Breast epithelium (tissue), 4 donors: ENCODE measurements at regions not wholly inside any gene's neighbourhood (a gene's known extent, or its start where the extent isn't known, plus 50 kb on each side); places are given as distances from the start of the nearest gene placed in this dataset.

Source experiments
- DNase-seq, 2 donors: peaks; one replicate each; pipeline ENCODE4 v3.0.0-alpha.2; 2019; ENCODE audit warnings: low spot score in 2 of 2
- H3K27ac ChIP-seq, 2 donors: fragments of 200-600 bp; sonication (generic) in 1 of 2; one replicate each; pipeline ENCODE4 v1.5.1; 2016 to 2019; ENCODE audit warnings: mild to moderate bottlenecking in 1 of 2
- H3K27me3 ChIP-seq, 2 donors: fragments of 200-600 bp; sonication (generic) in 1 of 2; one replicate each; pipeline versions ENCODE4 v1.5.1 to v1.6.0; 2017 to 2019; ENCODE audit warnings: control low read depth in 1 of 2, mild to moderate bottlenecking in 1 of 2
- H3K36me3 ChIP-seq: fragments of 200-600 bp; one replicate; pipeline ENCODE4 v1.5.1; 2019
- H3K4me1 ChIP-seq, 2 donors: fragments of 200-600 bp; sonication (generic); one replicate each; pipeline ENCODE4 v1.5.1; 2016 to 2019; ENCODE audit warnings: control low read depth in 1 of 2
- H3K4me3 ChIP-seq, 3 donors: fragments of 200-600 bp; sonication (generic); 1 replicate in 2 of 3; 2 replicates in 1 of 3; pipeline ENCODE4 v1.5.1; 2016 to 2019; ENCODE audit warnings: mild to moderate bottlenecking in 3 of 3, moderate library complexity in 2 of 3
- H3K9me3 ChIP-seq, 2 donors: fragments of 200-600 bp; sonication (generic) in 1 of 2; one replicate each; pipeline ENCODE4 v1.5.1; 2016 to 2019; ENCODE audit warnings: control low read depth in 1 of 2
- POLR2A ChIP-seq: fragments of 450-650 bp; IDR thresholded peaks from one replicate; pipeline ENCODE4 v1.6.1; 2016; ENCODE audit warnings: antibody characterized with exemption, mild to moderate bottlenecking, moderate library complexity
- POLR2AphosphoS5 ChIP-seq, 3 donors: sonication (generic); formaldehyde crosslinking; IDR thresholded peaks; one replicate each; pipeline ENCODE4 v1.6.1; 2017; ENCODE audit warnings: antibody characterized with exemption in 3 of 3
- intact Hi-C: fragments of 100-400 bp; cut with DNase I; formaldehyde crosslinking; loops from one replicate; pipeline ENCODE4 v1.15.1; 2023; ENCODE audit warnings: low total_unique reads
- TF ChIP-seq, protein P1 (sequence below), 3 donors: fragments of 450-650 bp; IDR thresholded peaks; one replicate each; pipeline ENCODE4 v1.5.1; 2016 to 2017; ENCODE audit warnings: antibody characterized with exemption in 3 of 3, mild to moderate bottlenecking in 3 of 3, moderate library complexity in 3 of 3

DNA sequence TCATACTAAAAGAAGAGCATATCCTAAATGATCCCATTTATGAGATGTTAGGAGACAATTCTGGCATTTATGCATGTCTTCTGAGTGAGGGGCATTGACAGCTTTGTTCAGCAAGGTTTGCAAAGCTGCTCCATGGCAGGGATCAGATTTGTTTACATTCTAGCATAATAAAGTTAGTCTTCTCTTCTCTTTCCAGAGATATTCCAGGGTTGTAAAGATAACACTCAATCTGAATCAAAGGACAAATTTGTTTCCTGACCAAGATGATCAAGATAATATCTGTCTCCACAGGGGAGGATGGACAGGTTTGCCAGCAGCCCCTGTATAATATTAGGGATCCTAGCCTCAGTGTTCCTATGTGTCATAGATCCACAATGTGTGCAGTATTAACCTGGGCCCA lies 77.5 kb upstream of the ZC3H12C start:
- Histone ChIP-seq H3K27me3 (no peaks in the 10 kb centered on the region), H3K27ac (no peak overlapping the region), H3K9me3 (peaks cover 0 to 7% of the 10 kb centered on the region in 2 donors), H3K4me1 (no peaks in the 10 kb centered on the region), H3K4me3 (no peak overlapping the region), H3K36me3 (no peaks in the 10 kb centered on the region)
- intact Hi-C loops: no loop called here
- no peak for DNase-seq
- TF ChIP-seq POLR2A (no peak), POLR2AphosphoS5 (IDR thresholded peaks at IDR 0.05) (no peak)
- TF ChIP-seq, protein P1, sequence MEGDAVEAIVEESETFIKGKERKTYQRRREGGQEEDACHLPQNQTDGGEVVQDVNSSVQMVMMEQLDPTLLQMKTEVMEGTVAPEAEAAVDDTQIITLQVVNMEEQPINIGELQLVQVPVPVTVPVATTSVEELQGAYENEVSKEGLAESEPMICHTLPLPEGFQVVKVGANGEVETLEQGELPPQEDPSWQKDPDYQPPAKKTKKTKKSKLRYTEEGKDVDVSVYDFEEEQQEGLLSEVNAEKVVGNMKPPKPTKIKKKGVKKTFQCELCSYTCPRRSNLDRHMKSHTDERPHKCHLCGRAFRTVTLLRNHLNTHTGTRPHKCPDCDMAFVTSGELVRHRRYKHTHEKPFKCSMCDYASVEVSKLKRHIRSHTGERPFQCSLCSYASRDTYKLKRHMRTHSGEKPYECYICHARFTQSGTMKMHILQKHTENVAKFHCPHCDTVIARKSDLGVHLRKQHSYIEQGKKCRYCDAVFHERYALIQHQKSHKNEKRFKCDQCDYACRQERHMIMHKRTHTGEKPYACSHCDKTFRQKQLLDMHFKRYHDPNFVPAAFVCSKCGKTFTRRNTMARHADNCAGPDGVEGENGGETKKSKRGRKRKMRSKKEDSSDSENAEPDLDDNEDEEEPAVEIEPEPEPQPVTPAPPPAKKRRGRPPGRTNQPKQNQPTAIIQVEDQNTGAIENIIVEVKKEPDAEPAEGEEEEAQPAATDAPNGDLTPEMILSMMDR (IDR thresholded peaks at IDR 0.05): no peak

DNA sequence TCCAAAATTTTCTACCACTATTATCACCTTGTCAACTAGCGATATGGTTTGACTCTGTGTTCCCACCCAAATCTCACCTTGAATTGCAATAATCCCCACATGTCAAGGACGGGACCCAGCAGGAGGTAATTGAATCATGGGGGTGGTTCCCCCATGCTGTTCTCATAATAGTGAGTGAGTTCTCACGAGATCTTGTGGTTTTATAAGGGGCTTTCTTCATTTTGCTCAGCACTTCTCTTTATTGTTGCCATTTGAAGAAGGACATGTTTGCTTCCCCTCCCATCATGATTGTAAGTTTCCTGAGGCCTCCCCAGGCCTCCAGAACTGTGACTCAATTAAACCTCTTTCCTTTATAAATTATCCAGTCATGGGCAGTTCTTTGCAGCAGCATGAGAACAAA lies 73.5 kb upstream of the ZC3H12C start:
- intact Hi-C loops: no loop called here

DNA sequence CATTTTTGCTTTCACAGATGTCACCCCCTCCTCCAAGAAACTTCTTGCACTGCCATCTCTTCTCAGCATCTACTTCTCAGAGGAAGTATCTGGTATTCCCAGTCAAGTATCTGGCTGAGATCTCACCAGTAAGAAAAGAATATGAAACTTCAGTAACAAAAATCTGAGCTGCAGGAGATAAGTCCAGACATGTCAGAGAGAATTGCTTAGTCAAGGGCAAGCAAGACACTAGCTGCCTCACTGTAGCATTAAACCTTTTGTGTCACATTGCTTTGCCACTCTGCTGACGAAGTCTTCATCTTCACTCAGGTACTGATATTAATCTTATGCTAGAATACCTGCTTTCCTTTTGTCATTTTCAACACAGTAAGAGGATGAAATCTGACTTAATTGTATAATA lies 70.6 kb upstream of the ZC3H12C start:
- no peaks in the 10 kb centered on the region for H3K36me3 ChIP-seq
- no peaks in the 10 kb centered on the region for H3K9me3 ChIP-seq
- DNase-seq: no peak
- H3K4me3 ChIP-seq: no peak overlapping the region
- H3K27ac ChIP-seq: no peak overlapping the region
- intact Hi-C loops: no loop called here
- no peaks in the 10 kb centered on the region for H3K4me1 ChIP-seq
- no peaks in the 10 kb centered on the region for H3K27me3 ChIP-seq
- TF ChIP-seq, protein P1 (IDR thresholded peaks at IDR 0.05): no peak
- TF ChIP-seq POLR2AphosphoS5 (IDR thresholded peaks at IDR 0.05) (no peak), POLR2A (no peak)

More for the DNA sequence above, 73.5 kb upstream of the ZC3H12C start:
- Histone ChIP-seq H3K36me3 (no peaks in the 10 kb centered on the region), H3K4me1 (no peaks in the 10 kb centered on the region), H3K4me3 (no peak overlapping the region), H3K9me3 (no peaks in the 10 kb centered on the region), H3K27me3 (no peaks in the 10 kb centered on the region), H3K27ac (no peak overlapping the region)
- DNase-seq: no peak
- TF ChIP-seq POLR2A (no peak), POLR2AphosphoS5 (IDR thresholded peaks at IDR 0.05) (no peak)
- TF ChIP-seq, protein P1 (IDR thresholded peaks at IDR 0.05): no peak

DNA sequence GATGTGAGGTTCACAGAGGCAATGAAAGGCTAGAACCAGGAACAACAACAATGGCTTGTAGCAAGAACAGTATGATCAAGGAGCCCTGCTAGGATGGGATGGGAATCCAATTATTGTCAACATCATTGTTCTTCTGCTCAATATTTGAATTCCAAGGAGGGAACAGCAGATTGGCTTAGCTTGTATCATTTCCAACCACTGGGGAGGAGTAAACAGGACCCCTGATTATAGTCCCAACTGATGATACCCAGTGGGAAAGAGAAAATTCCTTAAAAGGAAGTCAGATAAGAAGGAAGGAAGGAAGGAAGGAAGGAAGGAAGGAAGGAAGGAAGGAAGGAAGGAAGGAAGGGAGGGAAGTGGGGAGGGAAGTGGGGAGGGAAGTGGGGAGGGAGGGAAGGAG lies 69.5 kb upstream of the ZC3H12C start:
- Histone ChIP-seq H3K4me1 (no peaks in the 10 kb centered on the region), H3K4me3 (no peak overlapping the region), H3K36me3 (no peaks in the 10 kb centered on the region), H3K27ac (no peak overlapping the region), H3K27me3 (peaks cover 0 to 3% of the 10 kb centered on the region in 2 donors), H3K9me3 (no peaks in the 10 kb centered on the region)
- intact Hi-C loops: no loop called here
- DNase-seq: no peak
- TF ChIP-seq POLR2AphosphoS5 (IDR thresholded peaks at IDR 0.05) (no peak), POLR2A (no peak)
- TF ChIP-seq, protein P1 (IDR thresholded peaks at IDR 0.05): no peak

DNA sequence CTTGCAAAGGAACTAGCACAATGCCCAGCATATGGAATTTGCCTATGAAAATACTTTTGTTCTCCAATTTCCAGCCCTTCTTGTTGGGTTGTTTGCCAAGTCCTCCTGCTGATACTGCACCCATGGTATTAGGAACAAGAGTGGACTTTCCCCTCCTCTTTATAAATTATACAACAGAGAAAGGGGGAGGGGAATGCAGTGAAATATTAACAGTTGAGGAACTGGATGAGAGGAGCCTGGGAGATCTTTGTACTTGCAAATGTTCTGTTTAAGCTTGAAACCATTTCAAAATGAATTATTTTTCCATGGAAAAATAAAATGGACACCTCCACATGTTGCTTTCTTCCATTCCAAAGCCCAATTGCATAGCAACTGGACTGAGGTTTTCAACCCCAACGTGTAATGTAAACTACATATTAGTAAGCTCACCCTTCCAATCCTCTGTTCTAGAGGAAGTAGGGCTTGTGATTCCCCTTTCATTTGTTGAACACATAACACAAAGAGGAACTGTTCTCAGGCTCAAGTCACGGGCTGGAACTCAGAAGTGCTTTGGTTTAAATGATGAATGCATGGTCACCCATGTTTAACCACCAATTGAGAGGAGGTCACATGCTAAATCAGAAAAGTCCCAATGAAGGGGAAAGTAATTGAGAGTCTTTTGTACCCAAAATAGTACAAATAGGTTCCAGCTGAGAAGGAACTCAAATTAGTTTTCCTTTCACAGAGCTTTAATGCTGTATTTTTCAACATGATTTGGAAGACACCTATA lies 66.2 kb upstream of the ZC3H12C start:
- Histone ChIP-seq H3K4me3 (no peak overlapping the region), H3K36me3 (no peaks in the 10 kb centered on the region), H3K27me3 (peaks cover 0 to 3% of the 10 kb centered on the region in 2 donors), H3K27ac (no peak overlapping the region), H3K4me1 (no peaks in the 10 kb centered on the region), H3K9me3 (no peaks in the 10 kb centered on the region)
- intact Hi-C loops: no loop called here
- DNase-seq: no peak
- TF ChIP-seq, protein P1 (IDR thresholded peaks at IDR 0.05): no peak
- TF ChIP-seq POLR2AphosphoS5 (IDR thresholded peaks at IDR 0.05) (no peak), POLR2A (no peak)
